ENCODE measurements at regions not wholly inside any gene's neighbourhood (a gene's known extent, or its start where the extent isn't known, plus 50 kb on each side); places are given as distances from the start of the nearest gene placed in this dataset.
"Not testable (repeated sequence)": the region's sequence is repeated elsewhere in the genome, so short reads cannot be mapped to it uniquely, and the experiment has no call there.

DNA sequence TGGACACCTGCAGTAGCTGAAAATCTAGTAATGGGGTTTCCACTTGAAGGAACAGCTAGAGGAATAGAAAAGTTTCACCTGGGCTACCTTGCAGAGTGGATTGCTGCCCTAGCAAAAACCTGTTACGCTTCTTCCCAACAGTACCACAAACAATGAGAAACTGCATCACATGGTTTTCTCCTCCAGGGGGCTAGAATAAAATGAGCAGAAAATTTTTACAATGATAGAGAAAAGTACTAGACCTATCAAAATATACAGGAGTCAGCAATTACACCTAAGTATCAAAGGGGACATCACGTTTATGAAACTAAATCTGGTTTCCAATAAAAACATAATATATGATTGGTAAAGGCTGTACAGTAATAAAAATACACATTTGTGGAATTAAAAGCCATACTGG lies 423.1 kb upstream of the PITX2 start:
- DNase-seq = peak; percentile 5

DNA sequence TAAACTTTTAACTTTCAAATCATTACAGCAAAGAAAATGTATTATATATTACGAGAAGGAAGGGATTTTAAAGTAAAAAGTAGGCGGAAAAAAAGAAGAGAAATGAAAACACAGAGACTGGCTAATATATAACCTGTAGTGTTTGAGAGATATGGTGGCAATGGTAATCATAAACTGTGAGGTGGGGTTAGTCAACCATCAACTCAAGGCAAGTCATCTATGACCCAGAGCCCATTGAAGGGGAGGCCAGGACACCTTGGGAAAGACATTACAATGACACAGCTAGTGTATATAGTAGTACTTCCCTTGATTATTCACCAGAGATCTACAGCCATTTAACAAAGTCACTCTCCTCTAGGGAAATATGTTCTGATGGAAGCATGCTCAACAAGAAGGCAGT lies 423.9 kb upstream of the PITX2 start:
- no peak for DNase-seq

DNA sequence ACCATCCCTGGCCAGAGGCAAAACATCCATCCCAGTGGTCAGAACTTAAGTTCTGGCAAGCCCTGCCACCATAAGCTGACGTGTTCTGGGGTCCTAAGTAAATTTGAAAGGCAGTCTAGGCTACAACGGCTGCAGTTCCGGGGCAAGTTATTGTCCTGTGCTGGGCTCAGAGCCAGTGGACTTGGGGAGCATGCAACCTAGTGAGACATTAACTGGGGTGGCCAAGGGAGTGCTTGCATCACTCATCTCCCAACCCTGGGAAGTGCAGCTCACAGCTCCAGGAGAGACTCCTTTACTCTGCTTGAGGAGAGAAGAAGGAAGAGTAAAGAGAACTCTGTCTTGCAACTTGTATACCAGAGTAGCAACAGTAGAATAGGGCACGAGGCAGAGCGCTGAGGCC lies 425.4 kb upstream of the PITX2 start:
- DNase-seq = no peak

DNA sequence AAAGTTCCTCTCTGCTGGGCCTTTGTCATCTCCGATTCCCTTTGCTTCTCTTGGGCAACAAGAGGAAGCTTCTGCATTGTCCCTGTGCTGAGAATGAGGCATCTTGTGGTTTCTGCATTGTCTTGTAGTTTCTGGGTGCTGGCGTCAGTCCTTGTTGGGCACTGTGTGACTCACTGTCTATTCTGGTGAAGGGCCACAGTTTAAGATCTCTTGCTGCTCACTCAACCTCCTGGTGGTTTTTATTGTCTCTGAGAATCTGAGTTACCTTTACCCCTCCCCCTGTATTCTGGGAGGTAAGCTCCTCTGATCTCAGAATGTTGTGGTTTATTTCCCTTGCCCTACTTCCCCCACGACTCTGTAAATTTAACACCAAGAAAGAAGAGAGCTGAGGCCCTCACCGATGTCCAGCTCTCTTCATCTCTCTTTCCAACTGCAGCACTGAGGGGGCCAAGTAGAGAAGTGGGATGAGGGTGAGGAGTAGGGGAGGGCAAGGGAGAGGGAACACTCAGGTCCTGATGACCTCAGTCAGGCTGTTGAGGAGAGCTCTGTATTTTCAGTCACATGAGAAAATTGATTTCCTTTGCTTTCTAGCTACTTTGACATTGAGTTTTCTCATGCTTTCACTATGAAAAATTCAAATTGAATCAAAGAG lies 441.6 kb upstream of the PITX2 start:
- DNase-seq = peak; percentile 32

DNA sequence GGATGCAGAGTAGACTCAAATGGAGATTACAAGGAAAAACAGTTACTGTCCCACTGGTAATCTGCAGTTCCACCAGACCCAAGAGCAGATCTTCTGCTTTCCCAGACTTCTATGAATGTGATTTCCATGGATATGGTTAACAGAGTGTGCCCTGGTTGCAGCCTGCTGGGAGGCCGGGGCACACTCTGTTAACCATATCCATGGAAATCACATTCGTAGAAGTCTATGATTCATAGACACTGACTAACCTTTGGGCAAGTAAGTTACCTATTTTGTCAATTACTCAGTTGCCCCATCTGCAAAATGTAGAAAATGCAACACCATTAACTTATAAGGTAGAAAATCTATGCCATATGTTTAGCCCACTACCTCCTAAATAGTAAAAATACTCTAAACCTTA lies 443.1 kb upstream of the PITX2 start:
- no peak for DNase-seq

DNA sequence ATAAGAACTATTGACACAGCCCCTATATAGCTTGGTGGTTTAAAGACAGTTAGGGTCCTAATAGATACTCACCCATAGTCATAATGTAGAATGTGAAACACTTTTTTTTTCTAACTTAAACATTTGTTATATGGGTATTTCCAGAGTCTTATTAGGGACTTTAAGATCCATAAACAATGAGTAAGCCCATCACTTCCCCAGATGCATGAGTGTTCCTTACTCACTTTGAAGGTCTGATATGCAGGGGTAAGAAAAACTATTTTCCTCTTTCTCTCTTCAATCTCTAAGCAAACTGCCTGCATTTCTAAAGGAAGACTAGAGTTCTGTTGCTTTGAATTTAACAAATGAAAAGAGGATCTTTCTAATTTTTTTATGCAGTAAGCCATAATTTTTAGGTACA lies 443.6 kb upstream of the PITX2 start:
- no peak for DNase-seq

DNA sequence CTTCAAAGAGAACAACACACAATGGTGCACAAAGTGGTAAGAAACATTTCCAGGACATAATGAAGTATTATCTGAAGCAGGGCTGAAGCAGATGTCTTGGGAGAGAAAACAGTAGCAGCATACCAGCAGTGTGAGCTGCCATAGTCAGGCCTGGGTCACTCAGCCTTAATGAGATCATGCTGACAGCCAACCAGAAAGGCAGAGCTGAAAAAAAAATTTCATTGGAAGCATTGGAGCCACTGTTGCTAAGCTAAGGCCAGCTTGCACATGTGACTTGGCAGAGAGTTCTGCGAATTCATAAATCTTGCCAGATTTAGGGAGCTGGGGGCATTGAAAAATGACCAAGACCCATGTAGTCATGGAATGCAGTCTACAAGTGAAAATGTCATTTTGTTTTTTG lies 444.0 kb upstream of the PITX2 start:
- peak; percentile 1 for DNase-seq

DNA sequence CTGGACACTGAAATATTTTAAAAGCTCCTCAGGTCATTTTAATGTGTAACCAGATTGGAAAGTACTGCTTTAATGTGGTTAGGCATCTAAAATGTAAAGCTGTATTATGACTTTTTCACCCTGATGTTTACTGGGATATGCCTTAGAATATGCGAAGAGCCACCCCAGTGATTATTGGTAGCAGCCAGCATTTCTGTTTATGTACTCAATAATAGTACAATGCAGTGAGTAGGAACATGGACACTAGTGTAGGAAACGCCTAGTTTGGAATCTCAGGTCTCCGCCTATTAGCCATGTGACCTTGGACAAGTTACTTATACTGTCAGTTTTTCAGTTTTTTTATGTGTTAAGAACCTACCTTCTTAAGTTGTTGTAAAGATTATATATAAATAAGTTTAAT lies 446.0 kb upstream of the PITX2 start:
- DNase-seq = no peak

DNA sequence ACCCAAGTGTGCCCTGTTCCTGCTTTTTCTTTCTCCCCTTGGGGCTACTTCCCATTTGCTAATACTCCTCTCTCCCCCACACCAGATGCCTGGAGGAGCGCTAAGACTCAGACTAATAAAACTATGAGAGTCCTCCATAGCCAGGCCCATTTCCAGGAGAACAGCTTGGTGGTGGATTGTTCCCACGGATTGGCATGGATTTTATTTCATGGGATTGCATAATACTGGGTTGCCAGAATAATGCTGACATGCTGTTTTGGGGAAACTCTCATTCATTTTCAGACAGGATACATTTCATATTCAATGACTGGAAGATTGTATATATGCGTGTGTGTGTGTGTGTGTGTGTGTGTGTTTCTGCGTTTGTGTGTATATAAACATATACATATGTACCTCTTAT lies 447.5 kb upstream of the PITX2 start:
- no peak for DNase-seq

DNA sequence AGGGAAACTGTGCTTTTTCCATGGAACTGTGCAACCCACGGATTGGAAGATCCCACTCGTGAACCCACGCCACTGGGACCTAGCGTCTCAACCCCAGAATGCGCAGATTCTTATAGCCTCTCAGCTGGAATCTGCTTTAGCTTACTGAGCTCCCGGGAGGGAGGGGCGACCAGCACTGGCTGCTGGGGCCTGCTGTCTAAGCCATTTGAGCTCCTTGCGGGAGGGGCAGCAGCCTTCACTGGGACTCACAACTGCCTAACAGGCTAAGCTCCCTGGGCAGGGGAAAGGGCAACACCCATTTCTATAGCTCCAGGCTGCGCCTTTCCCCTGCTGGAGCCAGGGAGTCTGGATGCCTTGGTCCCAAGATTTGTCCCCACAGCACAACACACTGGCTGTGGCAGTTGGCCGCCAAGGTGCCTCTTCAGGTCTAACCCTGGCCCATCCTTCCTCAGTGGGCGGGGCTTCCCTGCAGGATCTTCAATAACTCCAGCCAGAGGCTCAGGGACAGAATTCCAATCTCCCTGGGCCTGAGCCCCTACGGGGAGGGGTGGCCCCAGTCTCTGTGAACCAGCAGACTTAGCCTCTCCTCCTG lies 451.7 kb upstream of the PITX2 start:
- no peak for DNase-seq

DNA sequence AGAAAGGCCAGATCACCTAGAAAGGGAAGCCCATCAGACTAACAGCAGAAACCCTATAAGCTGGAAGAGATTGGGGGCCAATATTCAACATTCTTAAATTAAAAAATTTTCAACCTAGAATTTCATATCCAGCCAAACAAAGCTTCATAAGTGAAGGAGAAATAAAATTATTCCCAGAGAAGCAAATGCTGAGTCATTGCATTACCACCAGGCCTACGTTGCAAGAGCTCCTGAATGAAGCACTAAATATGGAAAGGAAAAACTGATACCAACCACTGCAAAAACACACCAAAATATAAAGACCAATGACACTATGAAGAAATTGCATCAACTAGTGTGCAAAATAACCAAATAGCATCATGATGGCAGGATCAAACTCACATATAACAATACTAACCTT lies 453.4 kb upstream of the PITX2 start:
- DNase-seq = not testable (repeated sequence)

DNA sequence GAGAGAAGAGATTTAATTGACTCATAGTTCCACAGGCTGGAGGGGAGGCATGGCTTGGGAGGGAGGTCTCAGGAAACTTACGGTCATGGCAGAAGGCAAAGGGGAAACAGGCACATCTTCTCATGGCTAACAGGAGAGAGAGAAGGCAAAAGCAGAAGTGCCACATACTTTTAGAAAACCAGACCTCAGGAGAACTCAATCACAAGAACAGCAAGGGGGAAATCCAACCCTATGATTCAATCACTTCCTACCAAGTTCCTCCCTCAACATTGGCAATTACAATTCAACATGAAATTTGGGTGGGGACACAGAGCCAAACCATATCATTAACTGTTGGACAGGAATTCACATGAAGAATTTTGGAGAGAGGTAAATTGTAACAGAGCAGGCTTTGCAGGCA lies 485.3 kb upstream of the PITX2 start:
- no peak for DNase-seq

DNA sequence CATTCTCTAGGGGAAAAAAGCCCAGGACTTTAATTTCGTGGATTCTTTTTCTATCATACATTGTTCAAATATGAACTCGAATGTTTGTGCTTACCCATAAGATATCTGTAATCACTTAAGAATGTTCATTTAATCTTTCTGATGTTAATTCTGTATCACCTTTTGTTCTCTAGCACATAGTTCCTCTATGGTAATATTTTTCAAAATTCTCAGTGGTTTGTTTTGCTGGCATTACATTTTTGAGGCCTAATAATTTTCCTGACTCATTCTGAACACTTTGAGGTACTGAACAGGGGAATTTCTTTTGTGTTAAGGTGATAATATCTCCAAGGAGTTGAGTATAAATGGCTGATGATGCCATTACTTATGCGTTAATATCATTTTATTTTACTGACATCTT lies 490.7 kb upstream of the PITX2 start:
- DNase-seq = no peak

DNA sequence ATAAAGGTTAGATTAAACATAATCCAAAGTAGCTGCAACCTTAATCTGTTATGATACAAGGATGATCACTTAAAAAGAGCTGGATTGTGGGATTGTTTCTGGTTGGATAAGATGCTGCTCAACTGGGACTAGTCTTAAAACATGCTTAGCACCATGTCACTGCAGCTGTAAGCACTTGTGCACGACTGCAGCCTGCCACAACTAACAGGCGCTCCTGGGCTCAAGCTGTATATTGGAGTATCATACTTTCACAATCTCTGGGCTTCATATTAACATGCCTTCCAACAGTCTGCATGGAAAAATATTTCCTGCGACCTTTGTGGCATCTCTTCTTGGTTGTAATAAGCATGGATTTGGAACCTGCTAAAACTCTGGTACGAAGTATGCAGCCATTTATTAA lies 493.0 kb upstream of the PITX2 start:
- no peak for DNase-seq

DNA sequence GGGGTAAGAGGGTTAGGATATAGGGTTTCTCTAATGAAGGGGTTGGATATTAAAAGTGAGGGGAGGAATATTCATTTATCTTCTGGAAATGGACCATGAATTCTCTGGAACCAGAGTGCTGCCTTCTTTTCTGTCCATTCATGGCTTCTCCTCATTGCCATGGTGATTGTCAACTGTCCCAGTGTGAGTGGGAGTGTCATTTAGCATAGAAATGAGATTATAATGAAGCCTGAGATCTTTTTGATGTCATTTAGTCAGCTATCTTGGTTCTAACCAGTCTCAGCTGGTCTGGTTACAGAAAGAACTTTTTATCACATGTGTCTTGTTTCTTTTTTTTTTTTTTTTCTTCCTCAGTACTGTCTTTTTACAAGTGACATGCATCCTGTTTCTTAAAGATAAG lies 497.3 kb upstream of the PITX2 start:
- DNase-seq = no peak

DNA sequence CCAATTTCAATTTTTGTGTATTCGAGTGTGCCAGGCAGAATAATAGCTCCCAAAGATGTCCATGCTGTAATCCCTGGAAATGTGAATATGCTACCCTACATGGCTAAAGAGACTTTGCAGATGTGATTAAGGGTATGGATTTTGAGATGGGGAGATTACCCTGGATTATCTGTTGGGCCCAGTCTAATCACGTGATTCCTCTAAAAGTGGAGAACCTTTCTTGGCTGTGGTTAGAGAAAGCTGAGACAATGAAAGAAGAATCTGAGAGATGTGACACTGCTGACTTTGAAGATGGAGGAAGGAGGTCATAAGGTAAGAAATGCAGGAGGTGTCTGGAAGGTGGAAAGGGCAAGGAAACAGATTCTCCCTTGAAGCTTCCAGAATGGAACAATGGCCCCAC lies 503.5 kb upstream of the PITX2 start:
- DNase-seq = no peak

DNA sequence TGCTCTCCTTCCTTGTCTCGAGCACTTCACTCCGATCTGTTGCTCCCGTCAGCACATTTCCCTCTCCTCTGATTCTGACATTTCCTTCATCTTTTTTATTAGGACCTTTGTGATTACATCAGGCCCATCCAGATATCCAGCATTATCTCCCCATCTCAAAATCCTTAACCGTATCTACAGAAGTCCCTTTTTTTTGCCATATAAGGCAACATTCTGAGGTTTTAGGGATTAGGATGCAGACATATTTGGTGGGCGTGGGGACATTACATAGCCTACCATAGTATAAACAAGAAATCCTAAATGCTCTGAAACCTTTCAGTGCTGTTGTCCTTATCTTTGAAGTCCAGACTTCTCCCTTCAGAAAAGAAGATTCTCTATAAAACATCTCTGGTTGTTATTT lies 505.0 kb upstream of the PITX2 start:
- no peak for DNase-seq

DNA sequence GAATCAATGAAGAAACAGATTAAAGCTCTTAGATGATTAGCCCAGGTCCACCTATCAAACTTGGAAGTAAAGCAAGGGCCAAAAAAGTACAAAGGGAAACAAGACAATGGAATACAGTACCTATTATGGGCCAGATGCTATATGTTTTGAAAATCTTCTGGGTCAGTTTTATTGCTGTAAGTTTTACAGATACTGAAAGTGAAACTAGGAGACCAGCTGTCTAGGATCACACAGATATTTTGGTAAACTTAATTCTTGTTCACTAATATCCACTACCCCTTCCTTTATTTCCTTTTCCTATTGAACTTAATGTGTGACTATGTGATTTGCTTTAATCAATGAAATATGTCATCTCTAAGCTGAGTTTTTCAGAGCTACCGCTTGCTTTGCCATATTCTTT lies 505.4 kb upstream of the PITX2 start:
- DNase-seq = no peak

DNA sequence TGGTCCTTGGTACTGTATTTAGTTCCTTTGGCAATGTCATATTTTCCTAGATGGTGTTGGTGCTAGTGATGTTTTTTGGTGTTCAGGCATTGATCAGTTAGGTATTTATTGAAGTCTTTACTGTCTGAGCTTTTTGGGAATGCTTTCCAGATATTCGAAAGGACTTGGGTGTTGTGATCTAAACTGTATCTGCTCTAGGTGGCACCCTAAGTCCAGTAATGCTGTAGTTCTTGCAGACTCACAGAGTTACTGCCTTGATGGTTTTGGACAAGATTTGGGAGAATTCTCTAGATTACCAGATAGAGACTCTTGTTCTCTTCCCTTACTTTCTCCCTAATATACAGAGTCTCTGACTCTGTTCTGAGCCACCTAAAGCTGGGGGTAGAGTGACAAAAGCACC lies 513.6 kb upstream of the PITX2 start:
- DNase-seq = peak; percentile 38

DNA sequence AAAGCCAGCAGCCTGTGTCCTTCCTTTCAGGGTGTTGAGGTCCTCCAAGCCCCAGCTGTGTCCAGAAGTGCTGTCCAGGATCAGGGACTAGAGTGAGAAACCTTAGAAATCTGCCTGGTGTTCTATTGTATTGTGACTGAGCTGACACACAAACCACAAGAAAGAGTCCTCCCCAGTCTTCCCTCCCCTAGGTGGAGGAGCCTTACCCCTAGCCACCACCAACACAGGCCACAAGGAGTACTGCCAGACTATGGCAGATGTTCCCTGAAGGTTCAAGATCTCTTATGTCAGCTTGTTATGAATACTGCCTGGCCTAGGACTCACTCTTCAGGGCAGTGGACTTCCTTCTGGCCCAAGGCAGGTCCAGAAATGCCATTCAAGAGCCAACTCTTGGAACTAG lies 514.1 kb upstream of the PITX2 start:
- DNase-seq = no peak

DNA sequence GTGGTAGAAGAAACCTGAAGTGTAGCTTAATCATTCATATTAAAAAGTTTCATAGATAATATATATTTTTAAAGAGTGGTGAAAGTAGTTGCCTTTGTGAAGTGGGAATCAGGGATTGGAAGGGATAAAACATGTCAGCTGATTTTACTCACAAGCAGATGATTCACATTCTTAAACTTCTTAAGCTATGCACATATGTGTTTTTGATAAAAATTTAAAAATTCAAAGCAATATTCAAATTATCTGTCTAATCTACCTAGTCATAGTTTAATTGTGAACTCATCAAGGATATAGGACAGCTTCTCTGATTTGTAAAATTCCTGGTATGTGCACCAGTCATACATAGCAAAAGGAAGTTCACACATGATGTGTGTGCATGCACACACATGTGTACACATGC lies 520.6 kb upstream of the PITX2 start:
- DNase-seq = no peak

DNA sequence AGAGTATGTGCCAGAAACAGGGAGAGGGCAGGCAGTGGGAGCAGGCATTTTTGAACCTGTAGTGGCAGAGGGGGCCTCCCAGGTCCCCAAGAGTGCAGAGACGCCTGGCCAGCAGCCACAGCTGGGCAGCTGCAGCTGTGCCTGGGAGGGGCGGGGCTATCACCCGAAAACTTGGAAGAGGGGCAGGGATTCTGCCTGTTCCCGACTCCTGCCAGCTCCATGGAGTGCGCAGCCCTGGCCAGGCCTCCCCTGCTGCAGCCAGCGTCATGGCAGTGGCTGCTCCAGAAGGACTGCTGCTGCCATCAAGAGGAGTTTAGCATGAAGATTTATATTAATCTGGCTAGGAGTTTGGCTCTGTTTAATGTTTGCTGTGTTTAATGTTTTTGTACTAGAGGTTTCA lies 532.1 kb upstream of the PITX2 start:
- DNase-seq = no peak

DNA sequence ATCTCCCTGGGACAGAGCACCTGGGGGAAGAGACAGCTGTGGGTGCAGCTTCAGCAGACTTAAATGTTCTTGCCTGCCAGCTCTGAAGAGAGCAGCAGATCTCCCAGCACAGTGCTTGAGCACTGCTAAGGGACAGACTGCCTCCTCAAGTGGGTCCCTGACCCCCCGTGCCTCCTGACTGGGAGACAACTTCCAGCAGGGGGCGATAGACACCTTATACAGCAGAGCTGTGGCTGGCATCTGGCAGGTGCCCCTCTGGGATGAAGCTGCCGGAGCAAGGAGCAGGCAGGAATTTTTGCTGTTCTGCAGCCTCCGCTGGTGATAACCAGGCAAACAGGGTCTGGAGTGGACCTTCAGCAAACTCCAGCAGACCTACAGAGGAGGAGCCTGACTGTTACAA lies 541.7 kb upstream of the PITX2 start:
- peak; percentile 59 for DNase-seq

DNA sequence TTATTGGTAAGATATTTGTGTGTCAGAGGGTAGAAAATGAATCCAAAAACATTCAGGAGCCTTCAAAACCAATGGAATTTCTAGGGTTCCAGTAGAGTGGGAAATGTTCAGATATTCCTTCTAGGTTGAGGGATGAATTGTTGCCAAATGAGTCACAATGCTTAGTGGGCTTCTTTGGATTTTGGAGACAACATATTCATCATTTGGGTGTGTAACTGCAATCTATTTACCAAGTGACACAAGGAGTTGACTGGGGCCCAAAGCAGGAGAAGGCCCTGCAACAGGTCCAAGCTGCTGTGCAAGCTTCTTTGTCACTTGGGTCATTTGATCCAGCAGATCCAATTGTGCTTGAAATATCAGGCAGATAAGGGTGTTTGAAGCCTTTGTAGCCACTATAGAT lies 551.5 kb upstream of the PITX2 start:
- no peak for DNase-seq

DNA sequence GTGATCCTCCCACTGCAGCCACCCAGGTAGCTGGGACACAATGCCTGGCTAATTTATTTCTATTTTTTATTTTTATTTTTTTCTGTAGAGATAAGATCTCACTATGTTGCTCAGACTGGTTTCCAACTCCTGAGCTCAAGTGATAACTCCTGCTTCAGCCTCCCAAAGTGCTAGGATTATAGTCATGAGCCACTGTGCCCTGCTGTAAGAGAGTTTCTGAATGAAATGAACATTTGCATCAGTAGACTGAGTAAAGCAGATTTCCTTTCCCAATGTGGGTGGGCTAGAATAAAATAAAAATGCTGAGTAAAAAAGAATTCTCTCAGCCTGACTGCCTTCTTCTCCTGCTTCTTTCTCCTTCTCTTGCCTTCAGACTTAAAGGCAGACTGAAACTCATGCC lies 555.4 kb upstream of the PITX2 start:
- DNase-seq = no peak

DNA sequence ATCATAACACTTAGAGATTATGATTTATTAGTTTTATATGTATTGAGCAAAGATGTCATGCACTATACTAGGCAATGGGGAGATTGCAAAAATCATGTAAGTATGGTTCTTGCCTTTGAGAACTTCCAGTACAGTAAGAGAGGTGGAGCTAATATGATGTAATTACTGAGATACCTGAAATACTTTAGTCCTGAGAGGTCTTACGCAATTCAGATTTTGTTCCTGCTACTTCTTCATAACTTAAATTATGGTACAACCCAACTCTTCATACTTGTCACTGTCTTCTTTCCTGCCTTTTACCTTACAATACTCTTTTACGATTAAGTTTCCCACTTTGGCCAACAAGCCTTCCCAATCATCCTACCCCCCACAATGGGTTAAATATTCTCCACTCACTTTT lies 564.2 kb upstream of the PITX2 start:
- DNase-seq = no peak

All from DMS53 (cell line).